H54 (cell line): ENCODE measurements at regions not wholly inside any gene's neighbourhood (a gene's known extent, or its start where the extent isn't known, plus 50 kb on each side); places are given as distances from the start of the nearest gene placed in this dataset.

Experiments
- DNase-seq: peaks from one replicate; pipeline ENCODE4 v3.0.0; 2011; ENCODE audit warnings: low spot score, mixed read lengths; ENCODE audit not compliant: insufficient read length
- FAIRE-seq: peaks from 3 replicates; lab custom pipeline; 2011; peaks lifted over from hg19 to GRCh38; lab: Jason Lieb, UNC
- POLR2A ChIP-seq: IDR thresholded peaks from 2 replicates; pipeline ENCODE4 v1.6.1; 2011; ENCODE audit warnings: low read depth, mild to moderate bottlenecking, low read length

DNA sequence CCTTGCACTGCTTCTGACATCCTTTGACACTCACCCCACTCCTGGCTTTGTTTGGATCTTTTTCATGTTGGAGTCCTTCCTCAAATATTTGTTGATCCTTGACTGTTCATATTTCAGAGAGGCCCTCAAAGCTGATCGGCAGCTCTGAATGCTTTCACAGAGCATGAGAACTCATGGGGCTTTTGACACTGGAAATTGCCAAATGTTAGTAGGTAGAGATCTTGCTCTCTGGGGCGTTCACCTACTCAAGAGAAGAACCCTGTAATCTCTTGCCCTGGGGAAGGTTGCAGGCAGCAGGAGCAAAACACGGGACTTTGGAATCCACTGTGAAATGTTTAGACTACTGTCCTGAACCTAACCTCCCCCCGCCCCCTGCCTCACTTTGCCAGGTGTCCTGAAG is 67.4 kb upstream of the STUM start:
- FAIRE-seq (no peak), DNase-seq (no peak)
- TF ChIP-seq POLR2A = no peak

DNA sequence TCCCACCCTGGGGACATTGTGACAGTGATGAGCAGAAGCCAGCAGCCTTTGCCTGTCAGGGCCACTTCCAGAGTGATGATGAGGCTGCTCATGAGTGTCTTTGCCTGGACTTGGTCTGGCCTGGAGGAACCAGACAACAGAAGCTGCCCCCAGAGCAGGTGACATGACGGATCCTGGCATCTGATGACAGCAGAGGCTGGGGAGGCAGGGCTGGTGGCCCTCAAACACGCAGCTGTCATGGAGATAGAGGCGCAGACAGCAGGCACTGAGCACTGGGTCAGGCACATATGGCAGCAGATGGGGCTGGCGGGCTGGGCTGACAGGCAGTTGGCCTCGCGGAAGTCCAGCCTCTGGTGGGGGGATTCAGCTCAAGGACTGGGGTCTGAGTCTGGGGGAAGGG is 66.4 kb upstream of the STUM start:
- no peak for TF ChIP-seq POLR2A
- FAIRE-seq = no peak
- DNase-seq = no peak

GRCh38 chr1:226482975-226483700 is 65.4 kb upstream of the STUM start:
- FAIRE-seq (no peak), DNase-seq (no peak)
- no peak for TF ChIP-seq POLR2A

- FAIRE-seq (no peak), DNase-seq (no peak)
- TF ChIP-seq POLR2A = no peak
Observed at GRCh38 chr1:226485192-226485591, 63.4 kb upstream of the STUM start.

GRCh38 chr1:226486161-226486560 is 62.4 kb upstream of the STUM start:
- TF ChIP-seq POLR2A = no peak
- DNase-seq = no peak
- no peak for FAIRE-seq

DNA sequence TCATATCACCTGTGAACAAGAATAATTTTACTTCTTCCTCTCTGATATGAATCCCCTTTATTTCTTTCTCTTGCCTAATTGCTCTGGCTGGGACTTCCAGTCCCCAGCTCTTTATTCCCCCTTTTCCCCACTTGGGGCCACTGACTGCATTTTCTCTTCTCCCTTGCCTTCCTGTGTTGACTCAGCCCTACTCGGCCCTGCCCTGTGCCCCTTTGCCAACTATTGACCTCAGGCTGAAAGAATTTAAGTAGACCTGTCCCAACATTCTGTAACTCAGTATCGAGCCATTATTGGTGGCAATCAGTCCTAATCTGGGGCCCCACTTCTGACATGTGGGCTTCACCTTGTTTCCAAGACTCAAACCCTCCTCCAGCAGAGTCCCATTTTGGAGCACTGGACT is 60.6 kb upstream of the STUM start:
- no peak for FAIRE-seq
- TF ChIP-seq POLR2A = no peak

GRCh38 chr1:226489718-226490425 is 58.7 kb upstream of the STUM start:
- DNase-seq = no peak

More for the DNA sequence above, 60.6 kb upstream of the STUM start:
- DNase-seq = peak; percentile 56

GRCh38 chr1:226490426-226490809 is 58.1 kb upstream of the STUM start:
- TF ChIP-seq POLR2A = no peak
- FAIRE-seq (no peak), DNase-seq (no peak)

More at GRCh38 chr1:226489718-226490425, 58.7 kb upstream of the STUM start:
- no peak for FAIRE-seq
- TF ChIP-seq POLR2A = no peak

DNA sequence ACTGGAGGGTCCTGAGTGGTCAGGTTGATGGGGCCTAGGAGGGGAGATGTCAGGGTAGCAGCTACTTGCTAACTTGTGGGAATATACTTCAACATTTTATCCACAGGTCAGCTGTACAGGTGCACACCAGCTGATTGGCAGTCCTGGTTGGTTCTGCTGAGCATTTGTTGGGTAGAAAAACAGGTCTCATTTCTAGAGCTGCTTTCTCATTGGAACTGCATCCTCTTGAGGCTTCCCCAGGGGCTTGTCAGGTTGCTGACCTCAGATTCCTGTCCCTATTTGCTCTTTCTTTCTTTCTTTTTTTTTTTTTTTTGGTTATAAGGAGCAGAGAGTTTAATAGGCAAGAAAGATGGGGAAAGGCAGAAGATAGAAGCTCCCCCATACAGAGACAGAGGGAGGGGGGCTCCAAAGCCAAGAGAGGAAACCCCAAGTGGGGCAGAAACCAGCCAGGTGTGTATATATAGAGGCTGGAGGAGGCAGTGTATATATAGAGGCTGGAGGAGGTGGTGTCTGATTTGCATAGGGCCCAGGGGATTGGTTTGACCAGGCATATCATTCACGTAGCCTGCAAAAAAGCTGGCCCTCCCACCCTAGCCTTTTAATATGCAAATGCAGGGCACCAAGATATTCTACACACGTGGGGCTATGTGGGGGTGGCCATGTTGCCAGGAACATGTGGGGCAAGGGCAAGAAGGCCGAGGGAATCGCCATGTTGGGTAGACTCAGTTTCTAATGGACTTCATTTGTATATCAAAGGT is 57.3 kb upstream of the STUM start:
- no peak for TF ChIP-seq POLR2A
- FAIRE-seq (no peak), DNase-seq (no peak)

DNA sequence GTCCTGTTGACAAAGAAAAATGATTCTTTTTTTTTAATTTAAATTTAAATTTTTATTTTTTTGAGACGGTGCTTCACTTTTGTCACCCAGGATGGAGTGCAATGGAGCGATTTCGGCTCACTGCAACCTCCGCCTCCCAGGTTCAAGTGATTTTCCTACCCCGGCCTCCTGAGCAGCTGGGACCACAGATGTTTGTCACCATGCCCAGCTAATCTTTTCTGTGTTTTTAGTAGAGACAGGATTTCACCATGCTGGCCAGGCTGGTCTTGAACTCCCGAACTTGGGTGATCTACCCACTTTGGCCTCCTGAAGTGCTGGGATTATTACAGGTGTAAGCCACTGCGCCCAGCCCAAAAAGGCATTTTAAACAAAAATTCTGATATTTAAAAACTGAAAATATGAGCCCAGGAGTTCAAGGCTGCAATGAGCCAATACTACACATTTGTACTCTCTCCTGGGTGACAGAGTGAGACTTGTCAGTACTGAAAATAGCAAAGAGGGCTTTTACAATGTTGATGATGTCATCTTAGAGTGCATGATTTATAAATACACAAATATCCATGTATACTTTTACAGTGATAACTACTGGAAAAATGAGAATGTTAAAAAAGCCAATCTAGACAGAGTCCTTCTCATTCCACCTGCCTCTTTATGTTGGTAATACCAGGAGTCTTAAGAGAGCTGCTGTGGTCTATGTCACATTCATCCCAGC is 56.0 kb upstream of the STUM start:
- TF ChIP-seq POLR2A = no peak
- FAIRE-seq = no peak
- DNase-seq = no peak

- no peak for TF ChIP-seq POLR2A
- DNase-seq = no peak
- FAIRE-seq = no peak
Observed at GRCh38 chr1:226494092-226494609, 54.4 kb upstream of the STUM start.

DNA sequence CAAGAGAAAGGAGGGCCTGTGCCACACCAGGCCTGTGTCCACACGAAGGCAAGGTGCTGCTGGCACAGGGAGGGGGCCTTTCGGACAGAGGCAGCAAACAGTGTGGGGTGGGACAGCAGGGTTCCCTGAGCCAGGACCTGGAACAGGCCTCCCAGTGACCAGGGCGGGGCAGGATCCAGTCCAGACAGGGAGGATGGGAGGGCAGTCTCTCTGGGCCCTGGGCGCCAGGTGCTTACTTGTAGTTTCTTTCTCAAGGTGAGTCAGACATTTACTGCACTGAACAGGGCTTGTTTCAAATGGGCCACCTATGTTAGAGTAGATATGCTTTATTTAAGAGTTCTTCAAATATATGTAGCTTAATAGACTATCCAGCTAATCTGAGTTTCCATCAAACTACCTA is 52.8 kb upstream of the STUM start:
- no peak for DNase-seq
- FAIRE-seq = no peak
- TF ChIP-seq POLR2A = no peak

DNA sequence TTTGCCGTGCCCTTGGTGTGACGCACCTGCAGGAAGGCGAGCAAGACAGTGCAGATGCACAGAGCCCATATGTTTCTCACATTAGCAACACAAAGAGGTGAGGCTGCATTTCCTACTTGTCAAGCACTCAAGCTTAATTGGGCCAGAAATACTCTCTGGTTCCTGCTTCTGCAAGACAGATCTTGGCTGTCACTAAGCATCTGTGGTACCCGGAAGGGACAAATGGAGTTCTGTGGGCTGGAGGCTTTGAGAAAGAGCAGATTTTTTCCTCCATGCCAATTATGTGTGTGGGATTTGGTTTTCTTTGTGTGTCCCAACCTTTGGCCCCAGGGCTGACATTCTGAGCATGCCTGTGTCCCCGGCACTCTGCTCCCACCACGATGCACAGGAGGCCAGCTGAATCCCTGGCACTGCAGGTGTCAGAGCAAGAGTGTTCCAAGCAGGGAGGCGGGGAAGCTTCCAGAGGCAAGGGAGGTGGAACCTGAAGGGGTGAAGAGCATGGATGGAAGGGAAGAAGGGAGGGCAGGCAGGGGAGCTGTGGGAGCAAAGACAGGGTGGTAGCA is 52.0 kb upstream of the STUM start:
- DNase-seq = no peak
- no peak for FAIRE-seq
- no peak for TF ChIP-seq POLR2A

DNA sequence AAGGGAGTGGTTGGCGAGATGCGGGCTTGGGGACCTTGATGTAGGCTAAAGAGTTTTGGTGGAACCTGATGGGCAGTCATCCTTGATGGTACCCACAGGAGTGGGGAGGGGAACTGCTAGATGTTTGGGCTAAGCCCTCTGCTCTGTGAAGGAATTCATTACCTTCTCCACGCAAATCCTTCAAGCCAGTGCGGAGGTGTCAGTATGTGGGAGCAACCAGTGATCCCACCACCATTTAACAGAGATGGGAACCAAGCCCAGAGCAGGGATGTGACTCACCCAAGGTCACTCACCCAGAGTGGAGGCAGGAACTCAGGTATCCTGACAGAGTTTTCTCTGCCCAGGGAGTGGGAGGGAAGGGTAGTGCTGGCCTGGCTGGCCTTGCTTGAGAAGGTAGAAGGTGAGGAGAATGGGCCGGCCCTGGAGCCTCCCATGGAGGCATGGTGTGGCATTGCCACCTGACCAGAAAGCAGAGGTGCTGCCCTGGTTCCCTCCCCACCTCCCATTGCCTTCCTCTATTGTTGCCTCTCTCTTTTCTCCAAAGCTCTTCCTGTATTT is 51.2 kb upstream of the STUM start:
- TF ChIP-seq POLR2A = no peak
- DNase-seq (no peak), FAIRE-seq (no peak)
